OCI-LY7 (cell line): ENCODE measurements at regions not wholly inside any gene's neighbourhood (a gene's known extent, or its start where the extent isn't known, plus 50 kb on each side); places are given as distances from the start of the nearest gene placed in this dataset.

Experiments used
- BruUV-seq: library from RNA; stranded (reverse); fragments of 400-500 nt; replicated peaks from 2 replicates; lab custom pipeline; 2021; lab: Mats Ljungman, UMichigan
- CTCF ChIA-PET: fragments of 300-600 bp; sonication (Branson Sonifier 250); formaldehyde crosslinking; loops from one replicate; lab custom pipeline; 2022; ENCODE audit warnings: antibody characterized with exemption; ENCODE audit not compliant: unreplicated experiment; lab: Charles Lee
- POLR2A ChIA-PET: fragments of 300-600 bp; sonication (Branson Sonifier 250); formaldehyde crosslinking; loops from one replicate; lab custom pipeline; 2022; ENCODE audit warnings: antibody characterized with exemption; lab: Charles Lee
- DNase-seq: peaks from one replicate; pipeline ENCODE4 v3.0.0-alpha.2; 2015; ENCODE audit warnings: low spot score
- H2AFZ ChIP-seq: fragments of 200-600 bp; sonication (generic), shearing (Covaris generic); 2 replicates; pipeline ENCODE4 v1.6.1; 2014; ENCODE audit warnings: mild to moderate bottlenecking, antibody characterized with exemption, low read length, moderate library complexity
- H3K27ac ChIP-seq: fragments of 200-600 bp; sonication (generic); 2 replicates; pipeline ENCODE4 v1.5.1; 2014; ENCODE audit warnings: mixed run types, low read depth, mild to moderate bottlenecking, moderate library complexity, low read length, inconsistent platforms; ENCODE audit not compliant: poor library complexity, severe bottlenecking
- H3K36me3 ChIP-seq: fragments of 200-600 bp; sonication (generic); 2 replicates; pipeline ENCODE4 v1.6.1; 2014; ENCODE audit warnings: mild to moderate bottlenecking, antibody characterized with exemption, low read length, moderate library complexity, mixed read lengths; ENCODE audit not compliant: insufficient read depth
- H3K4me1 ChIP-seq: fragments of 200-600 bp; sonication (generic); 2 replicates; pipeline ENCODE4 v1.5.1; 2014; ENCODE audit warnings: mild to moderate bottlenecking, low read length; ENCODE audit not compliant: insufficient read depth, poor library complexity, severe bottlenecking
- H3K4me2 ChIP-seq: fragments of 200-600 bp; sonication (generic); 2 replicates; pipeline ENCODE4 v1.6.1; 2014; ENCODE audit warnings: mild to moderate bottlenecking, low read length
- H3K4me3 ChIP-seq: fragments of 200-600 bp; sonication (generic); 2 replicates; pipeline ENCODE4 v1.5.1; 2014; ENCODE audit warnings: mild to moderate bottlenecking, low read depth, low read length; ENCODE audit not compliant: poor library complexity, severe bottlenecking
- H3K79me2 ChIP-seq: fragments of 200-600 bp; sonication (generic); 2 replicates; pipeline ENCODE4 v1.6.1; 2016; ENCODE audit warnings: low read depth, mild to moderate bottlenecking, low read length, moderate library complexity, mixed read lengths; ENCODE audit not compliant: insufficient read depth
- H3K9me2 ChIP-seq: fragments of 200-600 bp; sonication (generic); 2 replicates; pipeline ENCODE4 v1.6.1; 2016; ENCODE audit warnings: mild to moderate bottlenecking, low read length, mixed read lengths; ENCODE audit not compliant: insufficient read depth
- H3K9me3 ChIP-seq: fragments of 200-600 bp; sonication (generic); 2 replicates; pipeline ENCODE4 v1.6.1; 2014; ENCODE audit warnings: mild to moderate bottlenecking, mixed run types, low read length, mixed read lengths
- H4K20me1 ChIP-seq: fragments of 200-600 bp; sonication (generic); 2 replicates; pipeline ENCODE4 v1.6.1; 2014; ENCODE audit warnings: mild to moderate bottlenecking, antibody characterized with exemption, low read length, moderate library complexity, mixed read lengths; ENCODE audit not compliant: insufficient read depth
- EZH2phosphoT487 ChIP-seq: fragments of 200-600 bp; sonication (generic); IDR thresholded peaks from 2 replicates; pipeline ENCODE4 v1.6.1; 2018; ENCODE audit warnings: low read depth, borderline replicate concordance, mild to moderate bottlenecking, mixed run types, antibody characterized with exemption, low read length, moderate library complexity, mixed read lengths
- intact Hi-C: fragments of 100-400 bp; cut with micrococcal nuclease; formaldehyde crosslinking; loops from one replicate; pipeline ENCODE4 v1.10.0; 2022; ENCODE audit not compliant: unreplicated experiment
- TF ChIP-seq, protein P1 (sequence below): fragments of 200-600 bp; sonication (generic); conservative IDR thresholded peaks from 2 replicates; pipeline ENCODE4 v1.5.1; 2014; ENCODE audit warnings: mild to moderate bottlenecking, antibody characterized with exemption, low read length, moderate library complexity, mixed read lengths

DNA sequence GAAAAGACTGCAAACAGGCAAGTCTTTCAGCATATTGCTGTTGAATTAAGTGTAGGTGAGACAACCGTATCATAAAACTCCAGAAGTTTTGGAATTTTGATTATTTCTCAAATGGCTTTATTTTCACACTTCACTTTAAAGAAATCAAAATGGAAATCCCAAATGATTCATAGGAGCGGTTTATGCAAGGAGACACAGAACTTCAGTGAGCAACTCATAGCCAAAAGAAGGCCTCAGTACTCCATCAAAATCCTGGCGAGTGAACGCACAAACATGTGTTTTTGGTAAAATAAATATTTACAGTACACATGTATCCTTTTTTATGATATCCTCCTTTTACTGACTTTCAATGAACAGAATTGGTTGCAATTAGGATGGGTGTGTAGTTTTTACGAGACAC, 140.4 kb upstream of the APCDD1 start:
- Histone ChIP-seq H3K36me3 (no peaks in the 10 kb centered on the region), H4K20me1 (no peaks in the 10 kb centered on the region), H3K79me2 (no peaks in the 10 kb centered on the region), H3K4me3 (no peak overlapping the region), H2AFZ (no peak overlapping the region), H3K4me2 (no peak overlapping the region), H3K9me3 (no peaks in the 10 kb centered on the region), H3K4me1 (no peaks in the 10 kb centered on the region), H3K27ac (no peak overlapping the region), H3K9me2 (no peaks in the 10 kb centered on the region)
- BruUV-seq: no TSS peak
- no peak for DNase-seq
- TF ChIP-seq, protein P1, sequence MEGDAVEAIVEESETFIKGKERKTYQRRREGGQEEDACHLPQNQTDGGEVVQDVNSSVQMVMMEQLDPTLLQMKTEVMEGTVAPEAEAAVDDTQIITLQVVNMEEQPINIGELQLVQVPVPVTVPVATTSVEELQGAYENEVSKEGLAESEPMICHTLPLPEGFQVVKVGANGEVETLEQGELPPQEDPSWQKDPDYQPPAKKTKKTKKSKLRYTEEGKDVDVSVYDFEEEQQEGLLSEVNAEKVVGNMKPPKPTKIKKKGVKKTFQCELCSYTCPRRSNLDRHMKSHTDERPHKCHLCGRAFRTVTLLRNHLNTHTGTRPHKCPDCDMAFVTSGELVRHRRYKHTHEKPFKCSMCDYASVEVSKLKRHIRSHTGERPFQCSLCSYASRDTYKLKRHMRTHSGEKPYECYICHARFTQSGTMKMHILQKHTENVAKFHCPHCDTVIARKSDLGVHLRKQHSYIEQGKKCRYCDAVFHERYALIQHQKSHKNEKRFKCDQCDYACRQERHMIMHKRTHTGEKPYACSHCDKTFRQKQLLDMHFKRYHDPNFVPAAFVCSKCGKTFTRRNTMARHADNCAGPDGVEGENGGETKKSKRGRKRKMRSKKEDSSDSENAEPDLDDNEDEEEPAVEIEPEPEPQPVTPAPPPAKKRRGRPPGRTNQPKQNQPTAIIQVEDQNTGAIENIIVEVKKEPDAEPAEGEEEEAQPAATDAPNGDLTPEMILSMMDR: no peak
- TF ChIP-seq EZH2phosphoT487: no peak
- POLR2A ChIA-PET: no interaction called here
- CTCF ChIA-PET: no interaction called here
- intact Hi-C loops: loop anchor here (10.0 kb wide), 1 partner anchor 339 kb away; no protein-coding TSS in a partner anchor

DNA sequence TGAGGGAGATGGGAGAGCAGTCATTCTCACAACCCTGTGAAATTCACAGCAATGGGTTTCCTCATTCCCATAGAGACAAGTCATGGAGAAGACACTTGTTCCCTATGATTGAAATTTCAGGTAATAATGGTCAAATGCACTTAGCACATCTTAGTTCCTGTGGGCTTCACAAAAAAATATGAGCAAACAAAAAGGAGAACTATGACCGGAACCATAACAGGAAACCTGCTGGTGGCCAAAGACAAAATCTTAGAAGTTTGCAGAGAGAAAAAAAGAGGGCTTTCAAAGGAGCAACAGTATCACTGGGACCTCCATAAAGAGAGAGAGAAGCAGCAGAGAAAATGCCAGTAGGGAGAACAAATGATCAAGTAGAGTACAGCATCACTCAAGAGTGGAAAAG, 138.9 kb upstream of the APCDD1 start:
- Histone ChIP-seq H3K79me2 (no peaks in the 10 kb centered on the region), H3K36me3 (no peaks in the 10 kb centered on the region), H3K4me3 (no peak overlapping the region), H2AFZ (no peak overlapping the region), H3K9me2 (no peaks in the 10 kb centered on the region), H3K9me3 (no peaks in the 10 kb centered on the region), H3K4me1 (no peaks in the 10 kb centered on the region), H4K20me1 (no peaks in the 10 kb centered on the region), H3K4me2 (no peak overlapping the region), H3K27ac (no peak overlapping the region)
- POLR2A ChIA-PET: no interaction called here
- CTCF ChIA-PET: no interaction called here
- intact Hi-C loops: loop anchor here (10.0 kb wide), 1 partner anchor 341 kb away; no protein-coding TSS in a partner anchor
- no TSS peak for BruUV-seq
- peak; percentile 10 for DNase-seq
- TF ChIP-seq, protein P1: no peak
- TF ChIP-seq EZH2phosphoT487: no peak

DNA sequence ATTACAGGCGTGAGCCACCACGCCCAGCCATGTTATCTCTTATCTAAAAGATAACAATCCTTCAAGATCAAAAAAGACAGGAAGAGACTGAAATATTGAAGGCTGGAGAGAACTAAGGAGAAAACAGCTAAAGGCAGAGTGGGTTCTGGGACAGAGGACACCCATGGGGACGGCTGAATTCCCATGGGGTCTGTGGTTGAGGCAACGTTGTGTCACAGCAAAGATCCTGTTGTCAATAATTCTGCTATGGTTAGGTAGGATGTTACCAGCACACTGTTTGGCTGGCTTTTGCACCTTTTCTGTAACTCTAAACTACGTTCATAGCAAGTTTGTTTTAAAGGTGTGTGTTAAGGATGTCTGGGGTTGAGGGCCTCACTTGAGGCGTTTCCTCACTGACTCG, 137.7 kb upstream of the APCDD1 start:
- DNase-seq: no peak
- Histone ChIP-seq H2AFZ (no peak overlapping the region), H3K27ac (no peak overlapping the region), H3K9me2 (no peaks in the 10 kb centered on the region), H3K4me2 (no peak overlapping the region), H3K79me2 (no peaks in the 10 kb centered on the region), H3K4me1 (no peaks in the 10 kb centered on the region), H3K9me3 (no peaks in the 10 kb centered on the region), H4K20me1 (no peaks in the 10 kb centered on the region), H3K36me3 (no peaks in the 10 kb centered on the region), H3K4me3 (no peak overlapping the region)
- TF ChIP-seq, protein P1: no peak
- no peak for TF ChIP-seq EZH2phosphoT487
- intact Hi-C loops: loop anchor here (10.0 kb wide), 1 partner anchor 342 kb away; no protein-coding TSS in a partner anchor
- POLR2A ChIA-PET: no interaction called here
- no TSS peak for BruUV-seq
- CTCF ChIA-PET: no interaction called here
